ENCODE measurements at regions not wholly inside any gene's neighbourhood (a gene's known extent, or its start where the extent isn't known, plus 50 kb on each side); places are given as distances from the start of the nearest gene placed in this dataset.

DNA sequence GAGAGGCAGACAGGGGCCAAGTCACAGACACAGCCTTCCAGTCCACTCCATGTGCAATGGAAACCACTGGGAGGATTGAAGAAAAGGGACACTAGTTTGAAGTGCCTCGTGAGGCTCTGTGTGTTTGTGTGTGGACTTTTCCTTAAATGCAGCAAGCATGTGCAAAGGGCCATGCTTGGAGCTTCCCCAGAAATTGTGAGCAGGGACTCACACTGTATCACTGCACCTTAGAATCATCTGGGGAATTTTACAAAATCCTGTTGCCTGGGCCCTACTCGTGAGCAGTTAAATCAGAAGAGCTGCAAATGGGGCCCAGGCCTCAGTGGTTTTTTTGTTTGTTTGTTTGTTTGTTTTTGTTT lies 137.8 kb downstream of the TRIM43 start:
- TF ChIP-seq, protein P1, sequence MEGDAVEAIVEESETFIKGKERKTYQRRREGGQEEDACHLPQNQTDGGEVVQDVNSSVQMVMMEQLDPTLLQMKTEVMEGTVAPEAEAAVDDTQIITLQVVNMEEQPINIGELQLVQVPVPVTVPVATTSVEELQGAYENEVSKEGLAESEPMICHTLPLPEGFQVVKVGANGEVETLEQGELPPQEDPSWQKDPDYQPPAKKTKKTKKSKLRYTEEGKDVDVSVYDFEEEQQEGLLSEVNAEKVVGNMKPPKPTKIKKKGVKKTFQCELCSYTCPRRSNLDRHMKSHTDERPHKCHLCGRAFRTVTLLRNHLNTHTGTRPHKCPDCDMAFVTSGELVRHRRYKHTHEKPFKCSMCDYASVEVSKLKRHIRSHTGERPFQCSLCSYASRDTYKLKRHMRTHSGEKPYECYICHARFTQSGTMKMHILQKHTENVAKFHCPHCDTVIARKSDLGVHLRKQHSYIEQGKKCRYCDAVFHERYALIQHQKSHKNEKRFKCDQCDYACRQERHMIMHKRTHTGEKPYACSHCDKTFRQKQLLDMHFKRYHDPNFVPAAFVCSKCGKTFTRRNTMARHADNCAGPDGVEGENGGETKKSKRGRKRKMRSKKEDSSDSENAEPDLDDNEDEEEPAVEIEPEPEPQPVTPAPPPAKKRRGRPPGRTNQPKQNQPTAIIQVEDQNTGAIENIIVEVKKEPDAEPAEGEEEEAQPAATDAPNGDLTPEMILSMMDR (IDR thresholded peaks at IDR 0.05) = no peak
- no peak for TF ChIP-seq POLR2A (IDR thresholded peaks at IDR 0.05)
